ENCODE measurements at regions not wholly inside any gene's neighbourhood (a gene's known extent, or its start where the extent isn't known, plus 50 kb on each side); places are given as distances from the start of the nearest gene placed in this dataset.

DNA sequence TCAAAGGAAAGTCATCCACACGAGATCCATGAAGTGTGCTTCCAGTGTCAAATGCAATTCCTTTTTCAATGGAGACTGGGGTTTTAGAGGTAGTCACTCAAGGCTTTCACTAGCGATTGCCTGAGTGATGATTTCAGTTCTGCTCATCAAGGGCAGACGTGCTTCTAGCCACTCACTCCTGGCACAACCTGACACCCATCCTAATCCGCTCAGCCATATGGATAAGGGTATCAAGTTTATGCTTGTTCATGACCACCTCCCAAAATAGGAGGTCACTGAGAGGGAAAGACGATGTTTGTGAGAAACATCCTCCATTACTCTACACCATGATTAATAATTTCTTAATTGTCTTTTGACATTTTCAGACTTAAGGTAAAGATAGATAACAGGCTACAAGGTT, 91.3 kb upstream of the HEY2 start:
- TF ChIP-seq, protein P1, sequence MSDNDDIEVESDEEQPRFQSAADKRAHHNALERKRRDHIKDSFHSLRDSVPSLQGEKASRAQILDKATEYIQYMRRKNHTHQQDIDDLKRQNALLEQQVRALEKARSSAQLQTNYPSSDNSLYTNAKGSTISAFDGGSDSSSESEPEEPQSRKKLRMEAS (CRISPR knock-in tag; IDR thresholded peaks at IDR 0.05) = no peak
- TF ChIP-seq, protein P2, sequence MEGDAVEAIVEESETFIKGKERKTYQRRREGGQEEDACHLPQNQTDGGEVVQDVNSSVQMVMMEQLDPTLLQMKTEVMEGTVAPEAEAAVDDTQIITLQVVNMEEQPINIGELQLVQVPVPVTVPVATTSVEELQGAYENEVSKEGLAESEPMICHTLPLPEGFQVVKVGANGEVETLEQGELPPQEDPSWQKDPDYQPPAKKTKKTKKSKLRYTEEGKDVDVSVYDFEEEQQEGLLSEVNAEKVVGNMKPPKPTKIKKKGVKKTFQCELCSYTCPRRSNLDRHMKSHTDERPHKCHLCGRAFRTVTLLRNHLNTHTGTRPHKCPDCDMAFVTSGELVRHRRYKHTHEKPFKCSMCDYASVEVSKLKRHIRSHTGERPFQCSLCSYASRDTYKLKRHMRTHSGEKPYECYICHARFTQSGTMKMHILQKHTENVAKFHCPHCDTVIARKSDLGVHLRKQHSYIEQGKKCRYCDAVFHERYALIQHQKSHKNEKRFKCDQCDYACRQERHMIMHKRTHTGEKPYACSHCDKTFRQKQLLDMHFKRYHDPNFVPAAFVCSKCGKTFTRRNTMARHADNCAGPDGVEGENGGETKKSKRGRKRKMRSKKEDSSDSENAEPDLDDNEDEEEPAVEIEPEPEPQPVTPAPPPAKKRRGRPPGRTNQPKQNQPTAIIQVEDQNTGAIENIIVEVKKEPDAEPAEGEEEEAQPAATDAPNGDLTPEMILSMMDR (IDR thresholded peaks at IDR 0.05) = no peak
- no peak for TF ChIP-seq MYBL2 (CRISPR knock-in tag; IDR thresholded peaks at IDR 0.05)
- TF ChIP-seq, protein P3, sequence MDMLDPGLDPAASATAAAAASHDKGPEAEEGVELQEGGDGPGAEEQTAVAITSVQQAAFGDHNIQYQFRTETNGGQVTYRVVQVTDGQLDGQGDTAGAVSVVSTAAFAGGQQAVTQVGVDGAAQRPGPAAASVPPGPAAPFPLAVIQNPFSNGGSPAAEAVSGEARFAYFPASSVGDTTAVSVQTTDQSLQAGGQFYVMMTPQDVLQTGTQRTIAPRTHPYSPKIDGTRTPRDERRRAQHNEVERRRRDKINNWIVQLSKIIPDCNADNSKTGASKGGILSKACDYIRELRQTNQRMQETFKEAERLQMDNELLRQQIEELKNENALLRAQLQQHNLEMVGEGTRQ (CRISPR knock-in tag; IDR thresholded peaks at IDR 0.05) = no peak
- TF ChIP-seq NFE2L1 (CRISPR knock-in tag; IDR thresholded peaks at IDR 0.05) = no peak
- TF ChIP-seq, protein P4, sequence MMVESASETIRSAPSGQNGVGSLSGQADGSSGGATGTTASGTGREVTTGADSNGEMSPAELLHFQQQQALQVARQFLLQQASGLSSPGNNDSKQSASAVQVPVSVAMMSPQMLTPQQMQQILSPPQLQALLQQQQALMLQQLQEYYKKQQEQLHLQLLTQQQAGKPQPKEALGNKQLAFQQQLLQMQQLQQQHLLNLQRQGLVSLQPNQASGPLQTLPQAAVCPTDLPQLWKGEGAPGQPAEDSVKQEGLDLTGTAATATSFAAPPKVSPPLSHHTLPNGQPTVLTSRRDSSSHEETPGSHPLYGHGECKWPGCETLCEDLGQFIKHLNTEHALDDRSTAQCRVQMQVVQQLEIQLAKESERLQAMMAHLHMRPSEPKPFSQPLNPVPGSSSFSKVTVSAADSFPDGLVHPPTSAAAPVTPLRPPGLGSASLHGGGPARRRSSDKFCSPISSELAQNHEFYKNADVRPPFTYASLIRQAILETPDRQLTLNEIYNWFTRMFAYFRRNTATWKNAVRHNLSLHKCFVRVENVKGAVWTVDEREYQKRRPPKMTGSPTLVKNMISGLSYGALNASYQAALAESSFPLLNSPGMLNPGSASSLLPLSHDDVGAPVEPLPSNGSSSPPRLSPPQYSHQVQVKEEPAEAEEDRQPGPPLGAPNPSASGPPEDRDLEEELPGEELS (CRISPR knock-in tag; IDR thresholded peaks at IDR 0.05) = no peak
- TF ChIP-seq TCF7 (CRISPR knock-in tag; IDR thresholded peaks at IDR 0.05; ENCODE audit: low read depth) = no peak
- no peak for TF ChIP-seq SMAD3 (CRISPR knock-in tag; IDR thresholded peaks at IDR 0.05; ENCODE audit: borderline replicate concordance)
- TF ChIP-seq JUN (CRISPR knock-in tag; IDR thresholded peaks at IDR 0.05) = no peak
- TF ChIP-seq ESRRA (CRISPR knock-in tag; IDR thresholded peaks at IDR 0.05; ENCODE audit: borderline replicate concordance) = no peak

Measured in WTC11 (cell line).